GM10248 (cell line): ENCODE measurements at regions not wholly inside any gene's neighbourhood (a gene's known extent, or its start where the extent isn't known, plus 50 kb on each side); places are given as distances from the start of the nearest gene placed in this dataset.

Experiments used
- CTCF ChIA-PET: fragments of 300-600 bp; sonication (Branson Sonifier 250); formaldehyde crosslinking; extraction: SDS; loops from one replicate; lab custom pipeline; 2021; ENCODE audit warnings: antibody characterized with exemption; lab: Yijun Ruan, JAX
- POLR2A ChIA-PET: fragments of 350-650 bp; sonication (Branson Sonifier 250); formaldehyde crosslinking; extraction: SDS; loops from one replicate; lab custom pipeline; 2020; ENCODE audit warnings: antibody characterized with exemption; lab: Yijun Ruan, JAX
- DNase-seq: peaks from one replicate; pipeline ENCODE4 v3.0.0; 2012; ENCODE audit errors: extremely low spot score
- CTCF ChIP-seq: IDR thresholded peaks from 2 replicates; pipeline ENCODE4 v1.5.1; 2012; ENCODE audit warnings: mild to moderate bottlenecking, low read depth; ENCODE audit errors: extremely low read depth, missing control alignments, control extremely low read depth

GRCh38 chr6:71047417-71047816 is 90.6 kb upstream of the B3GAT2 start:
- ChIA-PET POLR2A (no interaction called here), CTCF (interaction anchor here (0.9 kb wide), 1 partner anchor 9 kb away, joined by 3 read pairs; no protein-coding TSS in a partner anchor)
- no peak for TF ChIP-seq CTCF
- DNase-seq, result no peak

GRCh38 chr6:71048320-71049164 is 91.7 kb upstream of the B3GAT2 start:
- CTCF ChIA-PET, result no interaction called here
- DNase-seq, result no peak
- no peak for TF ChIP-seq CTCF
- POLR2A ChIA-PET, result no interaction called here

GRCh38 chr6:71049198-71049770 is 92.4 kb upstream of the B3GAT2 start:
- TF ChIP-seq CTCF, result no peak
- ChIA-PET POLR2A (no interaction called here), CTCF (no interaction called here)
- no peak for DNase-seq

- TF ChIP-seq CTCF, result no peak
- ChIA-PET POLR2A (no interaction called here), CTCF (interaction anchor here (1.2 kb wide), 1 partner anchor 10 kb away, joined by 5 read pairs; no protein-coding TSS in a partner anchor)
- no peak for DNase-seq
These were observed 96.6 kb upstream of the B3GAT2 start for GRCh38 chr6:71053475-71053874.

- ChIA-PET POLR2A (no interaction called here), CTCF (interaction anchor here (1.0 to 1.2 kb wide), 2 partner anchors 9 to 14 kb away, joined by 3 read pairs; no protein-coding TSS in a partner anchor)
- no peak for TF ChIP-seq CTCF
- no peak for DNase-seq
These were observed 99.8 kb upstream of the B3GAT2 start for GRCh38 chr6:71056656-71057055.

GRCh38 chr6:71066153-71066552 is 109.3 kb upstream of the B3GAT2 start:
- no peak for TF ChIP-seq CTCF
- DNase-seq, result no peak
- POLR2A ChIA-PET, result no interaction called here
- CTCF ChIA-PET, result no interaction called here
